ENCODE measurements at regions not wholly inside any gene's neighbourhood (a gene's known extent, or its start where the extent isn't known, plus 50 kb on each side); places are given as distances from the start of the nearest gene placed in this dataset.

DNA sequence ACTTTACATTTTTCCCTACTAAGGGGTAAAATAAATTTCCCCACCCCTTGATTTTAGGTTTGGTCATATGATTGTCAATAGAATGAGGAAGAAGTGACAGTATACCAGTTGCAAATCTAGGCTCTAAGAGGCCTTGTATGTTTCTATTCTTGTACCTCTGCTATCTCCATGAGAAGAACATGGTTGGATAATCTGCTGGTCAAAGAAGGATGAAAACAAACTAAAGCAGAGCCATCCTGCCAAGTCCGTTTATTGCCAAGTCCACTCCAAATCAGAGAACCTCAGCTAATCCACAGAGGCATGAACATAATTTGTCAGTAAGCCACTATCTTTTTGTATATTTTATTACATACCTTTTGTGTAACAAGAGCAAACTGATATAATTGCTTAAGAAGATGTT lies 98.0 kb downstream of the CRPPA start:
- no peak for DNase-seq (ENCODE audit: extremely low read depth in 1 of 2, low read depth in 1 of 2)

DNA sequence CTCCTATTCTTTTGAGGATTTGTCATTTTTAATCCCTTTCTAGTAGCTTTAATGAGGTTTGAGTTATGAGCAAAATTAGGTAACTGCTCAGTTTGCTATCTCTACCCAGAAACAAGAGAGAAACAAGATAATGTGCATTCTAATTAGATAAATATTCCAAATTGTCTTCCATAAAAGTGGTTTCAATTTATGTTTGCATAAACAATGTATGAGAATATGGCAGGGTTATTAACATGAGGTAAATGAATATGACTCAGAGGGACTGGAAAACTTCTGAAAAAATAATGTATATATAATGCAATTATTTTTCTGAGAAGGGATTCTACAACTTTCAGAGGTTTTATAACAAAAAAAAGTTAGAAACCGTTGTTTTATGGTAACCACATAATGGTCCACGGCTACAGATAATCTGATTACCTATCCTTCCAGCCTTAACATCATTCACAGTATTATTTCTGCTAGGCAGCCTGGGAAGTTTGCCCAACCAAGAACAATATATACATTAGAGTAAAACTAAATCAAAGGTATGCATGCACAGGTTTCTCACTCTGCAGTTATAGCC lies 101.2 kb downstream of the CRPPA start:
- no peak for DNase-seq (ENCODE audit: extremely low read depth in 1 of 2, low read depth in 1 of 2)

DNA sequence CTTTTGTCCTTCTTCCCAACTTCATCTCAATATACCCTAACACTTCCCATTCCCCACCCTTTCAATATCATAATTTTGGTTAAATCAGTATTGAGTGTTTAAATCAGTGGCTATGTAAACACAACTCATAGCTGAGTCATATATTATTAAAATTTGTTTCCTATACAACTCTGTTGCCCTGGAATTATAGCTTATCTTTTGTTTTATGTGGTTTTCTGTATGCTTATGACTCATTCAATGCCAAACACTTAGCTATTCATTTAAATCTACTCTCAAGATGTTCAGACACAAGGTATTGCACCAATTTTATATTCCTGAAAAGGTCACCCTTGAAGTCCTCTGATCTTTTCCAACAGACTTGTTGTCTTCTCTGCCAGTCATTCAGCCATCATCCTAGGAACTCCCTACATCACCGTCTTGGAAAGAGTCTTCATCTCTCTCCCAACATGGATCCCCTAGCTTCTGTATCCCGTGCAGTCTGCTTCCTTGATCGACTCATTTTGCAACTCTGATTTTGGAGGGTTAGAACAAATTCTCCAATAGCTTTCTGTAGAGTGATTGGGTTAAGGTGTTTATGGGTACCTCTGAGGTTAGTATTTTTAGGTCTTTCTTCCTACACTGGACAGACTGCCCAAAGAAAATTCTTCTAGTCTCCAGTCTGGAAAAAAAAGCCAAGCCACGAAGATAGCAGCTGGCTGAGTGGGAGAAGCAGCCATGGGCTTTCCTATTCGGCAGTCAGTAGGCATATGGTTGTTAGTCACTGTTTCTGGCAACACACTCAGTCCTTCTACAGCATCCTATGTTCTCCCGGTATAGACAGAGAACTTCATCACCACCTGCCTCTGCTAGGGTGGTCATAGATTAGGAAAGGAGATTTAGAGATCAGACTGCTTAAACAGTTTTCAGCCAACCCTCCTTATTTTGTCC lies 102.1 kb downstream of the CRPPA start:
- no peak for DNase-seq (ENCODE audit: extremely low read depth in 1 of 2, low read depth in 1 of 2)

DNA sequence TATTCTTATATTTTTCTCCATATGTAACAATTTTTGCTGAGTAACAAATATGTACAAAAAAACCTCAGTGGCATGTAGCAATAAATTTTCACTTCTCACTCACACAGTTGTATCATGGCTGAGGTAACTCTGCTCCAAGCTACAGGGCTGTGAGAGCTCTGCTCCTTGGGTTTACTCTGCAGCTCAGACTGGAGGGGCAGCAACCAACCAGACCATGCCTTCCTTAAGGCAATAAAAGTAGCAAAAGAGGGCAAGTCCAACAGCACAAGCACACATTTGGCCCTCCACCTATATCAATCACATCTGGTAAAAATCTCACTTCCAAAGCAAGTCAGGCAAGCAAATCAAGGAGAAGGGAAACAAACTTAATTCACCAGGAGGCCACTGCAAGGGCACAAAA lies 102.9 kb downstream of the CRPPA start:
- DNase-seq (ENCODE audit: extremely low read depth in 1 of 2, low read depth in 1 of 2), result no peak

DNA sequence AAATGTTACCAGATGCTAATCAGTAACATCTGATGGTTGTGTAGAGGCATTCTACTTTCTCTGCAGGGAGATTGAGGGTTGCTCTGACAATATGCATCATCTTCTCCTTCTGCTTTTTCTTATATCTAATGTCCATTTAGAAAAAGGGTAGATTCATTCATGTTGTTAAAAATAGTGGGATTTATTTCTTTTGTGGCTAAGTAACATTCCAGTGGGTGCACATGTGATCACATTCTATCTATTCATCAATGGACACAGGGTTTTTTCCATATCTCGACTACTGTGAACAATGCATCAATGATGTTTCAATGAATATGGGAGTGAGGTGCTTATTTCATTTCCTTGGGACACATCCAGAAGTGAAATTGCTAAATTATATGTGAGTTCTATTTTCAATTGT lies 103.9 kb downstream of the CRPPA start:
- DNase-seq (ENCODE audit: extremely low read depth in 1 of 2, low read depth in 1 of 2), result no peak

DNA sequence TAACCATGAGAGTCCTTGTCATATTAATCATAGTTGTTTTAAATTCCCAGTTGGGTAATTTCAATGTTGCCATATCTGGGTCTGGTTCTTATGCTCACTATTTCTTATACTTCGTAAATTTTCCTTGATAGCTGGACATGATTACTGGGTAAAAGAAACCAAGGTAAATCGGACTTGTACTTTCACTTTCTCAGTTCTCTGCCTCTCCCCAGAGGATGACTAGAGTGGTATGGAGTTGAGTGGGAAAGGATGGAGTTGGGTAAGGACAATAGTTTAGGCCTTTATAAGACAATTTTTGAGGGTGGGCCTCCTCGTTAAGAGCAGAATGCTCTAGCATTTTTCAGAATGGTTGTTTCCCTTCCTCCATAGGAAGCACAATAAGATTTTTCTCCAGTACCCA lies 106.1 kb downstream of the CRPPA start:
- DNase-seq (ENCODE audit: extremely low read depth in 1 of 2, low read depth in 1 of 2), result no peak

DNA sequence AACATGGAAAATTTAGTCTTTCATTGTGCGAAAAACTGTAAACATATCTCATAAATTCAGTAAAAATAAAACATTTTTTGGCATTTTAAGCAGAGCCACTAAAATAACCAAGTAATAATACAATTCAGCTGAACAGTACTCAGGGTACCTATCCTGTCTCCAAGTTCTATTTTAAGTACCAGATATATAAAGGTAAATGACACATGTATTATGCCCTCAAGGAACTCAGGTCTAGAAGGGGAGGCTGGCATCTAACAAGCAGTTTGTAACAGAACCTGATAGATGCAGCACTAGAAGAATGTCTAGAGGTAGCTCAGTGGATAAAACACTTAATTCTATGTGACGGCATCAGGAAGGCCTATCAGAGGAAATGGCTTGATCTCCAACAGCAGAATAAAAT lies 112.2 kb downstream of the CRPPA start:
- DNase-seq (ENCODE audit: extremely low read depth in 1 of 2, low read depth in 1 of 2), result no peak

DNA sequence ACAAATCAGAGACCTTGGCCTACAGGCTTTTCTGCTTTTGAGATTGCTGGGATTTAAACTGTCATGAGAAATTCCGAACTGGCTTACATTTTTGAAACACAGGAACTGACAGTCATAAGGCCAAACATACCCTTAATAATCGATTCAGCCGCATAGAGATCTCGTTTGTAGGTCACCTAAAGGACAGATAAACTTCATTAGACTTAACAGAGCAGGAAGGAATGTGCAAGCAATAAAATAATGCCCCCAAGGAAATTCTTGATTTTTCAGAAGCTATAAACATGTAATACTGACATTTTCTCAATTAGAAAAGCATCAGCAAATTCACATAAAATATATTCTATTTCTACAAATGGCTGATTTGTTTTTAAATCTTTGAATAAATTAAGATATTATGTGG lies 120.0 kb downstream of the CRPPA start:
- no peak for DNase-seq (ENCODE audit: extremely low read depth in 1 of 2, low read depth in 1 of 2)

DNA sequence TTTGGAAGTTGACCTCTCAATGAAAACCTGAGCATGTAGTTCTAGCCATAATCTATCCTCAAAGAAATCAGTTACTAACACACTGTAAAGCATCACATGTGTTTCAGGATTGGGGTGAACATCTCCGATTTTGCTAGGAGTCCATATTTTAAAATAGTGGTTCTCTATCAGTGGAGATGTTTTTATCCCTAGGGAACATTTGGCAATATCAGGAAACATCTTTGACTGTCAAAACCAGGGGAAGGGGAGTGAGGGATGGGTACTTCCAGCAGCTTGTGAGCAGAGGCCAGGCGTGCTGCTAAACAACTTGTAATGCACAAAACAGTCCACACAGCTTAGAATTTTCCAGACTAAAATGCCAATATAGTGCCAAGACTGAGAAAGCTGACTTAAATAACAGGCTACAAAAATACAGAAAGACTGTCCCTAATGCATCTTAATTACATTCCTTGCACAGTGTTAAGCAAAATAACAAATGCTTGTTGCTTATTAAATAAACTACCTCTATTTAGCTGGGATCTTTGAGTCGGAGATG lies 120.9 kb downstream of the CRPPA start:
- no peak for DNase-seq (ENCODE audit: extremely low read depth in 1 of 2, low read depth in 1 of 2)

DNA sequence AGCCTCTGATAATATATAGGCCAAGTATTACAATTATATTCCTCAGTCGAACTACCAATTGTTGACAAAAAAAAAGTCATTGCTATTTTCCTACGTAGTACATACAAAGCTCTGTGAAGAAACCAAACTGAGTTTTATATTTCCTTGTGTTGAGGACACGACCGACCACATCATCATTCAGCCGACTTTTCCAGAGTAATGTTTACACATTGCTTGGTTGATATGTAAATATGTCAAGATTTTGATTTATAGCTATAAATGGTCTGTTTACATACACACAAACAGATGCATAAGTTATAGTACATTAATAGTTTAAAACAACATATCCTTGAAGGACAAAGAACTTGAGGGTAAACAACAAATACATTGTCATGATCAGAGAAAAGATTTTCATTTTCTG lies 121.5 kb downstream of the CRPPA start:
- no peak for DNase-seq (ENCODE audit: extremely low read depth in 1 of 2, low read depth in 1 of 2)

DNA sequence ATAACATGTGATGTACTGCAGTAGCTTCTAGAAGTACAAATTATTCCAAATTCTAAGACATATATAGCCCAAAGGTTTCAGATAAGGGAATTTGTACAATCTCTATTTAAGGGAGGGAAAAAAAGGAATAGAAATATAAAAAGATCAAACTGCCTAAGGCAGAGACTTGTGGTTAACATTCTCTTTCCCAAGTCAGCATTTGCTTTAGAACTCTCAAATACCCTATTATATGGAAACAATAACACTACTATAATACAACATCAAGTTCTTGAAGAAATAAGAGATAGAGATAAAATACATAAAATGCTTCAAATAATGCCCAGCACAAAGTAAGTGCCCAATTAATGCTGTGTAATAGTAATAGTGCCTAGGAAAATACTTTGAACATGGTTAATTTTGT lies 123.1 kb downstream of the CRPPA start:
- DNase-seq (ENCODE audit: extremely low read depth in 1 of 2, low read depth in 1 of 2), result no peak

DNA sequence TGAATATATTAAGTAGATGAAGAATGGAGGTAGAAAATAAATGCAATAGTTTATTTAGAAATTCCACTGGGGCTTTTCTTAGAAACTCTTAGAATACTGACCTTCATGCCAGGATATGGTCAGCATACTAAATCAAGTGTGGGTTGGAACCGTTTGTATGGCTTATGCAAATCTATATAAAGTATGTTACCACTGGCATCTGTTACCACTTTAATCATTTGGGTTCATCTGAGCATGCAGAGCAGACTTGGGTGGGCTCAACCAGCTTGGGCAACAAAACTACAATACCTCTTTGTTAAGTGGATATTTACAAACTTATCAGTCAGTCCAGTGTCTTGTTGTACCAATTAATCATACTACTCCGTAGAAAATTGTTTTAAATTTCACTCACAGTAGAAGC lies 125.8 kb downstream of the CRPPA start:
- DNase-seq (ENCODE audit: extremely low read depth in 1 of 2, low read depth in 1 of 2), result no peak

DNA sequence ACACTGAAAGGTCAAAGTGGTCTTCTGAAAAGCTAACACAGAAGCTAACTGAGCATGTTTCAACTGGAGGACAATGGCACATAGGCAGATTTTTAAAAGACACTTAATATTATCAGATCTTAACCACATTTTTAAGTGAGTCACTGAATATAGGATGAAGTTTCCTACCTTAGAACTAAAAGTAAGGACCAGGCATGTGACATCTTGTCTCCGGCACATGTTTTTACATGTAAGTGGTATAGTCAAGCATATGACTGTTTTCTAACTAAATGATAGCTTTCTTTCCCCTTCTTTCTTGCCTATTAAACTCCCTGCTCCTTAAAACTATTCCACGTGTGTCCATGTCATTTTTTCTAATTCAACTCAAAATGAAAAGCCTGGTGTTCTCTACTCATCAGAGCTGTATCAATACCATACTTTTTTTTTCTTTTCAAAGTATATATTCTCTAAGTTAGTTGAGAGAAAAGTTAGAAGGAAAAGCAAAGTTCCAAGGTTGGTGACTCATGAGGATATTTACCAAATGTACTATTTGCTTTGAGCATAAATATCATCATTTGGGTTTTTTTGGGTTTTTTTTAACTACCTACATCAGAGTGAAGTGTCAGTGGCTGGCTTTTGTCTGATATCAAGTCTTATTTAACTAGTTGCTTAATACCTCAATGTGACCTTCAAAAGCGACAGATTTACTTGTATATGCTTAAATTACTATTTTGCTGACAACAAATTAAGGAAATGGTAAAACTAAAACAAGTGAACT lies 127.5 kb downstream of the CRPPA start:
- no peak for DNase-seq (ENCODE audit: extremely low read depth in 1 of 2, low read depth in 1 of 2)

DNA sequence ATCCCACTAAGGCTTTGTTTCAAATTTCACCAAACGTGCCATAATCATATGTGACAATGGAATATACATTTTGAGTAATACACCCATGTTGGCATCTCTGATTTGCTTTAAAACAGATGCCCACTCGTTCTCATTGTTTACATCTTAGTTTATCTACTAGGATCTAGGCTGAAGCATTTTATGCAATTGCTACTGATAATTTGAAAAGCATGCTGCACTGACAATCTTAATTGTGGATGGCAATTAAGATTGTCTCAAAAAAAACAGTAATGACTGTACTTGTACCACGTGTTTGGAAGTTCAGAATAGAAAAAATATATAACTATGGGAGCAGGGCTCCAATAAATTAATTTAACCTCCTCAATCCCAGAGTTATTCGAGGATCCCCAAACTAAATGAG lies 136.8 kb downstream of the CRPPA start:
- DNase-seq (ENCODE audit: extremely low read depth in 1 of 2, low read depth in 1 of 2), result no peak

DNA sequence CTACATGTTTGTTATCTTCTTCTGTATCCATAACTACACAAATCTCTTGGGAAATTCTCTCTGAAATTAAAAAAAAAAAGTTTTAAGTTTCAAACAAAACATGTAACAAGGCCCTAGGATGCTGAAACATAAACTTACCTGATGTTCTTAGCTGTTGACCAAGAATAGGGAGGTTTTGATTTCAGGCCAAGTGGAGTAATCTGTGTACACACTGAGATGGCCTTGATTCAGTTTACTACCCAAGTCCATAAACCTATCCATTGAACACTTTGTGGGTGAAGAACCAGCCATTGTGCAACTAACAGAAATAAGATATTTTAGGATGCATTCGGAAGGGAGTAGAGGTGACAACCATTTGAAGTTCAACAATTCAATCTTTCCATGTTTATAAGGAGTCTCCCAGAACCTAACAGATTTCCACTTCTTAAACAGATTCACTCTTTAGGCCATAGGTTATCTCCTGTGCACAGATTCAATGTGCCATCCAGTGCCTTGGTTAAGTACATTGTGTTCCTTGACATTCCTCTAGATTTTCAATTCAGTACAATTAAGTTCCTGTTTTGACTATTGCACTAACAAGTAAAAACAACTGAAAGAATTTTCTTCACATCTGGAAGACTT lies 143.1 kb downstream of the CRPPA start:
- DNase-seq (ENCODE audit: extremely low read depth in 1 of 2, low read depth in 1 of 2), result no peak

DNA sequence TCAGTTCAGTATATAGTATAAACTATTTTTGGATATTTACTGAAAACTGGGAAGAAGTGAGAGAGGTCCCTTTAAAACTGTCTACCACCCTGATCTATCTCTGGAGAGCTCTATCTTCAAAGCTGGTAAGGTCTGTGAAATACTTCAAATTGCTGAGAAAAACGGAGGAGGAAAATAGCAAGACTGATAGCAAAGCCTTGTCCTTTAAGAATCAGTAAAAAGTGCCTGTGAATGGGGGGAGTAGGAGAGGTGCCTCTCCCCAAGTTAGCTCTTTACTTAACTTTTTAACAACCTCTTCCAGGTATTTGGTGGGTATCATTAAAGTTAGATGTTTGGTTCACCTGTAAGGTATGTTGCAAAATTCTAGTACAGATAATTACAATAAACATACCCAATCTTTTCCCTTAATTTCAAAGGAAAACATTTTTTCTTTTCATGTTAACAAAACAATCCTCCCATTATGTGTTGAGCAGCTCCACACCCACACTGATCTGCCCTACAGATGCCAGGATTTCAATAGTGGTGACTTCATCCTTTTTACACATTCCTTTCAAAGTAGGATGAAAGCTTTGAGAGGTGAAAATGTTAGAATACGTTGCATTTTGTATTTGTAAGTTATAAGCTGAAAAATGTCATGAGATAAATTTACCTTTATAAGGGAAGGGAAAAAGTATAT lies 149.2 kb downstream of the CRPPA start:
- no peak for DNase-seq (ENCODE audit: extremely low read depth in 1 of 2, low read depth in 1 of 2)

DNA sequence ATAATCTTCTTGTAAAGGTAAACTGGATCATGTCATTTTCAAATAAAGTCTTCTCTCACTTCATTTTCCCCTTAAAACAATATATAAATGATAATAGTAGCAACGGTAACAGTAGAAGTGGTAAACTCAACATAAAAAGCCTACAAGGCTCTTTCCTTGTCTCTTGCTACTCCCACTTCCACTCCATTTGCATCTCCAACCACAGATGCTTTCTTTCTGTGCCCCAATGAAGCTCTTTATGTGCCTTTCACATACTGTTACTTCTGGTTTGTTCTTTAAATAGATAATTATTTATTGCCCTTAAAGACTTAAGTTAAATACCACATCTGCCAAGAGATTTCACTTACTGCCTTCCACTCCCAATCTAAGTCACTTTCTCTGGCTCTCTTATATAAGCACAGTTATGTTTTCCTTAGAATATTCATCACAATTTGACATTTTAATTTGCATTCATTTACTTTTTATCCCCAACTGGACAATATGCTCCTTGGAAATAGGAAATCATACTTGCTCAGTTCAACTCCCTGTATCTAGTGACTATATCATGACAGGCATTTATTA lies 149.9 kb downstream of the CRPPA start:
- no peak for DNase-seq (ENCODE audit: extremely low read depth in 1 of 2, low read depth in 1 of 2)

DNA sequence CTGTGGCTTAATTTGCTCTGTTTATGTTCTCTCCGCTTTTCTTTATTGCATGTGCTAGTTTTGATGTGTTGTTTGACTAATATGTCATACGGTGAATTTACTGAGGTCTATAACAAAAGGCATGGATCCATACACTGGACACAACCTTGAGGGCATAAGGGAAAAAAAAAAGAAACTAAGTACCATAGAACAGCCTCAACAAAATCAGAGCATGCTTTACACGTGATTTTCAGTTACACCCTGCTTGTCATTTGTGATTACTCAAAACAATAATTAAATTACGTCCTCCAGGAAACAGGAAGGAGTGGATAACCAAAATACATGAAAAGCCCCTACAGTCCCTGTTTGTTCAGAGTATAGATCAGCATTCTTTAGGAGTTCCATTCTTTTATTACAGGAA lies 150.5 kb downstream of the CRPPA start:
- DNase-seq (ENCODE audit: extremely low read depth in 1 of 2, low read depth in 1 of 2), result no peak

DNA sequence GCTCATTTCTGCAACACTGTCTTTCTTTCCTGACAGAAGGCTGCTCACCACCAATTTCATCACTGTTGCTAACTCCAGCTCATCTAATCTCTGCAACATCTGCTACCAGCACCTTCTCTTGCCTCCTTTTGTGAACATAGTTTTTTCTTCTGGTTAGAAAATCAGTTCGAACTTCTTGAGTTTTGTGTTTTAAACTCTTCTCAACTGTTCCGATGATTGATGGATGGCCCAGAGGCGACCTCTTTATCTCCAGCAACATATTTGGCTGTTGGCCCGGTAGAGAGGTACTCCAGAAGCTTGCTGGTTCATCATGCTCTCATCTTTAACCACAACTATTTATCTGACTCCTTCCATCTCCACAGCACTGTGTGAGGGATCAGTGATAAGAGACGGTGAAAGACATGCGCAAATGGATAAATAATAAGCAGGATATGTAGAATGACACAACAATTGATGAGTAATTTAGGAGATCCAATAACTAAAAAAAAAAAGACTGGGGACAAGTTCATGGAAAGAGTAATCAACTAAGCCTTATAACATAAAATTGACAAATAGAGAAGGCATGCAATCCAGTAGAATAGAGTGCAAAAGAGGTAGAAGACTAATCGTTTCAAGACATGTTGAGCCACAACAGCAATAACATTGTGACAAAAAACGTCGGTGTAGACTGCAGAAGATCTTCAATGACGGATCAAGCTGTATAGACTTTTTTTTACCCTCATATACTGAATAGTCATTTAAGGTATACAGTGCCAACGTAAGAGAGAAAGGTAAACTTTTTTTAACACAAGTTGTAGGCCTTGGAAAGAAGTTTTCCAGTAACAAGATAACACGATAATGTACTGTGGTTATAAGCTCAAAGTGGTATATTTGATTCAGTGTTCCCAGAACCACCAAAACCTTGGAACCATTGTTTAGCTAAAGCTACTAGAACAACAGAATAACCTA lies 152.2 kb downstream of the CRPPA start:
- DNase-seq (ENCODE audit: extremely low read depth in 1 of 2, low read depth in 1 of 2), result no peak

Data from stimulated activated CD8-positive, alpha-beta memory T cell treated with anti-CD3 and anti-CD28 coated beads, Interleukin-7, amount 100 ng/mL, for 48 hours (primary cell).